ENCODE measurements at regions not wholly inside any gene's neighbourhood (a gene's known extent, or its start where the extent isn't known, plus 50 kb on each side); places are given as distances from the start of the nearest gene placed in this dataset.

DNA sequence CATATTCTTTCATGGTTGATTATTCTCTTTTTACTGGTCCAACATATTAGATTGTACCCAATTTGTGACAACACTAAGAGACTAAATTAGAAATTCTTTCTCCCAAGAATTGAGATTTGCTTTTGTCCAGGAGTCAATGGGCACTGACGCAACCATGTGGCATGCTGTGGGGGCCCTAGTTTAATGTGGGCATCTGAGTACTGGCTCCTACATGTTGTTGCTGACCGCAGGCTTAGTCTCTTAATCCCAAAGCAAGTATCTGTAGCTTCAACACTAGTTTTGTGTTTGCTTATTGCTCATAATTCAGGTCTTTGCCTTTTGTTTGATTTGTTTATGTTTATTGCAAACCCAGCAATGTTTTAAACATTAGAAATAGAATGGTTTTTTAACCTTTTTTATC is 263.4 kb upstream of the NDST4 start:
- FAIRE-seq = no peak

DNA sequence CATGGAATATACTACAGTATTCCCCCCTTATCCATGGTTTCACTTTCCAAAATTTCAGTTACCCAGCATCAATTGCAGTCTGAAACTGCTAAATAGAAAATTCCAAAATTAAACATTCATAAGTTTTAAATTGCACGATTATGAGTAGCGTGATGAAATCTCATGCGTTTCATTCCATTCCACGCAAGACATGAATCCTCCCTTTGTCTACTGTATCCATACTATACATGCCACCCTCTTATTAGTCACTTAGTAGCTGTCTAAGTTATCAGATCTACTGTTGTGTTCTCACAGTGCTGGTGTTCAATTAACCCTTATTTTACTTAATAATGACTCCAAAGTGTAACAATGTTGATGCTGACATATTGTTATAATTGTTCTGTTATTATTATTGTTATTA is 261.2 kb upstream of the NDST4 start:
- FAIRE-seq = no peak

DNA sequence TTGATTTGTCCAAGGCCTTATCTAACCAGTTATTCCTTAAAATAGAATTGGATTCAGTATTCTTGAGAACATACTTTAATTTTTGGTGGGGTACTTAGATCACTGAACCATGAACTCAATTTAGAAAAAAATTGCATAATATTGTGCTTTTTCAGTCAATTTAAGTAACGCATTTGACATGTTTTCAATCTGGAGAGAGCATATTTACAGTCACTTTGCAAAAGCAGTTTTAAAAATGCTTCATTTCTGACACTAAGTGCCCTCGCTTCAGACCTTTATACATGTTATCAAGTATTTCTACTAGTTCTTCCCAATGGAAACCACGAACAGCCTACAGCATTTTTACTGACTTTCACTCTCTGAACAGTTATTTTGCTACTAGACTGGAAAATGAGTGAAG is 257.1 kb upstream of the NDST4 start:
- no peak for FAIRE-seq

DNA sequence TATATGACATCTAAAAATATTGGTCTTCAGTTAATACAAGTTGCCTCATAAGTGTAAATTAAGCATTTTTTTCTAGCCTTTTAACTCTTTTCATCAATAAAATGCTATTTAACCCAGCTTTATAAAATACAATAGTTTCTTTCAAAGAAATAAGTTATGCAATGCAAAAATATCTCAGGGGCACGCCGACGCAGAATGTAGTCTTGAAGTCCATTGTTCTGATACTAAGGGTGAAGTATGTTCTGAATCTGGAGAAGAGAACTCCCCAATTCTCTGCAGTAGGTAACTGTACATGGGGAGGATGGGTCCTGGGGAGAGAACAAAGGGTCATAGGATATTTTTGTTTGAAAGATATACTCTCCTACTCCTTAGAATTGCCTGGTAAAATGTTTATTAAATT is 256.6 kb upstream of the NDST4 start:
- no peak for FAIRE-seq

DNA sequence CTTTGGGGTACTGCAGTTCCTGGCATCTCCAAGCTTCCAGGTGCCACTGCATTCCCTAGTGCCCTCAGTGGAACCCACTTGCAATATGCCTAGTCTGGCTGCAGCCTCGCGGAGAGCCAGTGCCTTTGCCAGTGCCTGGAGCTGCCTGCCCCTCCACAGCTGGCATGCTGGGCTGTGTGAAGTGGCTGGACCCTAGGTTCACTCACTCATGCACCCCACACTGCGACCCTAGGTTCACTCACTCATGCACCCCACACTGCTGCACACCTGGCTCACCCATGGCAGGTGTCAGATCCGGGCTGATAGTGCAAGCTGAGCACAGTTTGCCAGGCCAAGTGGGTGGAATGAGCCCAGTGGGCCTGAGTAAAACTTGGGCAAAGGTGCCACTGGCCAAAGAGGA is 253.0 kb upstream of the NDST4 start:
- FAIRE-seq = no peak

DNA sequence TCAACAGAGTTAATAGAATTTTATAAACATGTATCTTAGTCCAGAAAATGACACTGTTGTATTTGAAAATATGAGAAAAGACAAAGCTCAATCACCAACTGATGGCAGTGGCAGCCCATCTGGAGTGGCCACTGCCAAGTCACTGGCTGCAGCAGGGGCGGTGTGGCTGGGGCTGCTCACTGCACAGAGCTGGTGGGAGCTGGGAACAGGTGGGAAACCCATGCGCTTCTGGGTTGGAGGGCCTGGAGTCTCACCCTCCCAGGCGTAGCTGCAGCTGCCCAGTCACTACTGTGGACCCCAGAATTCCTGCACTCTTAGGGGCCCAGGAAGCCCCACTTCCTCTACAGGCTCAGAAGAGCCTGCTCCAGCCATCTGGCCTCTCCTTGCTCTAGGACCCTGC is 251.8 kb upstream of the NDST4 start:
- no peak for FAIRE-seq

DNA sequence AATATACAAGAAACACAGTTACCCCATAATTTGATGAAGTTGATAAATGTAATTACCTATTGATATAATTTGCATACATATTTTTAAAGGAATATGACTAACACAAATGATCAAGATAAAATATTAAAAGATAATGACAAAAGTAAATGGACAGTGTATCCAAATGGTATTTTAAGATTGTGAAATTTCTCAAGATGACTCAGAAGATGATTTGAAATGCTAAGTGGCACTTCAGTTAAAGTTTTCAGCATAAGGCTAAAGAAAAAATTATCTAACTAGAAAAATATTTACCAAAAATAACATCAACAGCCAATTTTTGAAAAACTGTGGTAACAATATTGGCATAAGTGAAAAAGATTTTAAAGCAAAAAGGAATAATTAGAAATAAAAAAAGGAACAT is 248.4 kb upstream of the NDST4 start:
- peak; percentile 9 for FAIRE-seq

DNA sequence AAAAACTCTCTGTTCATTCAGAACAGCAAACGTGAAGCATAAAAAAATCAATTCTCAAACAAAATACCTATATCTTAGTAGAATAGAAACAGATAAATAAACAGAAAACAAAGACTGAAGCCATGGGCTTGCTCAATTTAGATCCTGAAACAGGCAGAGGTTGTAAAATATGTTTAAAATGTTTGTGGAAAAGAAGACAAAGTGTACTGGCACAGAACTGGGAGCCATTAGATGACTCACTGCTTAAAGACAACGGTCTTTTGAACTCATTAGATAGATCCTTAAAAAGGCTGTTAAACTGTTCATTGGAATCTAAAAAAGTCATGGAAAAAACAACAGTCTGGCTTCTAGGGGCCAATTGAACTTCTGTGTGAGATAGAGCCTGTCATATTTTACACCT is 247.0 kb upstream of the NDST4 start:
- FAIRE-seq = no peak

DNA sequence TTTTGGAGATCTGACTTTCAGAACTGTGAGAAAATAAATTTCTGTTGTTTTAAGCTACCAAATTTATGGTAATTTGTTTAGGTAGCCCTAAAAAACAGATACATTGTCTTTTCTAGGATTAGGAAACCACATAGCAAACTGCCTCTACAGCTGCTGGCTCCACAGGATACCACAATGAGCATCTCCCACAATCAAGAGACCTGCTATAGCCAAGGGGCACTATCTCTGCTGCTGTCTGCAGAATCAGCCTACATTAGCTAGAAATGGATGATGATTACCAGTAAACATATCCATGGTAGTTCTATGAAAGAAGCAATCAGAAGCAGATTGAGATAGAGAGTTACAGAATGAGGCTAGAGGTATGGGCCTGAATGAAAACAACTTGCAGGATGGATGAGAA is 244.4 kb upstream of the NDST4 start:
- FAIRE-seq = no peak

DNA sequence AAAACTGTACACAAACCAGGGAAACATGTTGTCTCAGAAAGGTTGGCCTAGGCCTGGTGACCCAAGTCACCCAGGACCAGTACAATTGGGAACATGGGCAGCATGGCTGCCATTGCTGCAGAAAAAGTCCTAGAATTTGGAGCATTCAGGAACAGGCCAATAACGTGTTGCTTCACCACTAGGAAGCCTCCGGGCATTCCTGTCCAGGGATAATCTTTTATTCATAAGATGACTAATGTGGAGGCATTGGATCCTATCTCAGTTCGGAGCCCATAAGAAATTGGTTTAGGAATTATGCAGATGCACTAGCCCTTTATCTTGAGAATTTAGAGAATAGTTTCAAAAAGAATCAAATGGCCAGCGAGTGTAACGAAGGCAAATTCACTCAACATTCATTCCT is 242.8 kb upstream of the NDST4 start:
- FAIRE-seq = no peak

DNA sequence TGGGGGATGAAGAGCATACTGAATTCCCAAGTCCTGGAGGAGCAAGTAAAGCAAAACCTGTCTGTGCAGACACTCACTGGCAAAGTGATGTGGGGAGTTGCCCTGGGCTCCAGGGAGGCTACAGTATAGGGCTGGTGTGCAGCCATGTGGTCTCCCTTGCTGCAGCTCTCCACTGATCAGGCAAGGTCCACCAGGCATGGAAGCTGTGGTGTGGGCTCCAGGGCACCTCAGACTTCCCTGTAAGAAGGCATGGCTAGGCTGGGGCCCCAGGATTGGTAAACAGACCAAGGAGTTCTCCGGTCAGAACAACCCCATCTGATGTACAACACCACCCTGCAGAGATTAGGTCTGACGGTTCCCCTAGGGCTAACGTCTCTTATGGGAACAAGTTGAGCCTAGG is 241.9 kb upstream of the NDST4 start:
- no peak for FAIRE-seq

DNA sequence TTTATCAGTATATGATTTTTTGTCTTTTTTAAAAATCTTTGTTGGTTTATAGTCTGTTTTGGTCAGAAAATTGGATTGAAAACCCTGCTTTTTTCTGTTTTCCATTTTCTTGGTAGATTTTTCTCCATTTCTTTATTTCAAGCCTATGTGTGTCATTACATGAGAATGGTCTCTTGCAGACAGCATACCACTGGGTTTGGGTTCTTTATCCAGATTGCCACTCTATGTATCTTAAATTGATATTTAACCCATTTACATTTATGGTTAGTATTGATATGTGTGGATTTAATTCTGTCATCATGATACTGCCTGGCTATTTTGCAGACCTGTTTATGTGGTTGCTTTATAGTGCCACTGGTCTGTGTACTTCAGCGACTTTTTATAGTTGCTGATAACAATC is 239.9 kb upstream of the NDST4 start:
- FAIRE-seq = no peak

DNA sequence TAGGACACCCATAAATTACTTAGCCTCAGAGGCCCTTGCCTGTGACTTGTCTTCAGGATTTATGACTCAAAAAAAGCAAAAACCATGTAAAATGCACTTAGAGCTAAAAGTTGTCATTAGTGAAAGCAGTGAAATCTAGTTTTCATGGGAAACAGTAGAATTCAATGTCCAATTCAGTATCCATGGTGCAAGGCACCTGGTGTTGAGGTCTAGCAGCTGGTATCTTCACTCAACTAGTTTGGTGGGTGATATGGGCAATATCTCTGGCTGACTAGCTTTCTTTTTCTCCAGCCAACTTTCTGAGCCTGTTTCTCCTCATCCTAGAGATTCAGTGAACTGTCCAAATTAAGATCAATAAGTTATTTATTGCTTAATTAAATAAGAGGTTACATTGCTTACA is 229.8 kb upstream of the NDST4 start:
- FAIRE-seq = no peak

DNA sequence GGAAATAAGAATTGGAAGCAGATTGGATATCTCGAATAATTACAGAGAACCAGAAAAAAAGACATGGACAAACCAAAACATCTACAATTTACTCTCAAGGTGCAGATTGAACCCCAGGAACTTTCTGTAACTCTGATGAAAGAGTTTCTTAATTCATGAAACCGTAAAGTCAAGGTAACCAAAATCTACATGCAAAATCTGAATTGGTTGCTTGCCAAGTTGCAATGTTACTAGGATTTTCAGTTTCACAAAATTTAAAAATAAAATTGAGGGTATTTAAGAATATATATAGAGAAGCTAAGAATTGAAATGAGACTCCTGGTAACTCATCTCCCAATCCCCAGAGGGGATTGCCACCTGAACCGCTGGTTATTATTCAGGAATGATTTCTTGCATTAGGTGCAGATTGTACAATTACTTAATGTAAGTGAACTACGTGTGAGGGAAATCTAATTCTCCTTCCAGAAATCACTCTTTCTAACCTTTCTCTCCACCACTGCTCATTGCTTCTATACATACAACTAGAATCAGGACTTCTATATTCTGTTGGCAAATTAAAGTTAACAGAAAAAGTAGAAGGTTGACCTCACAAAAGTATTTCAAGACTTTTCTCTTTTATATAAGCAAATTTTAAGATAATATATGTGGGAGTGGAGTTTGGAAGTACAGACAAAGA is 221.5 kb upstream of the NDST4 start:
- FAIRE-seq = no peak

DNA sequence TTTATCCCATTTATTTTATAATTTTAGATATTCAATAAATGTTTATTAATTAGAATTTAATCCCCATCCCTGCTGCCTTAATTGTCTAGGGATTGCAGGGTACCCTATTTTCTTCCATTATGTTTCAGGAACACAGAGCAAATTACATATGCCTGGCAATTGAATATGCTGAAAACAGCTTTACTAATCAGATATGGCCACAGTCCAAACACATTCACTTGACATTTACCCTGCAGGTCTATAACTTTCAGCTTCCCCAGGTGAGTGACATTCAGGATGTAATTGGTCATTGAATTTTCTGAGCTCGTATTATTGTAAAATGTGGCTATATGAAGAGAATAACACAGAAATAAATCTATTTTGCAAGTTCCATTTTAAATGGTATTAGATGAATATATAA is 218.7 kb upstream of the NDST4 start:
- no peak for FAIRE-seq

DNA sequence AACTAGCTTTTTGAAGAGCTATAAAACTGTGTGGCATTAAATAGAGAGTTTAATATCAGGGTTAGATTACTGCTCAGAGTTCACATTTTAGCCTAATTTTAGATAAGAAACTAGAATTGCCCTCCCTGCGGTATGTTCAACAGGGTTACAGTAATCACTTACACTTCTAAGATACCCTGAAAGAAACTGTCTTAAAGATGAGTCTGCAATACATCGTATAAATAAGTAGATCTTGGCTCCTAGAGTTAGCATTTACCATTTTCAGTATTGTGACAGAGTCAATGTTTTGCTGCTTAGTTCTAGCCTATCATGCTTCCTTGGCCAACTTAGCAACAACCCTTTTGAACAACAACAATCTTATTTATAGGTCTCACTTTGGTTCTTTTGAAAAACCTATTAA is 217.8 kb upstream of the NDST4 start:
- no peak for FAIRE-seq

DNA sequence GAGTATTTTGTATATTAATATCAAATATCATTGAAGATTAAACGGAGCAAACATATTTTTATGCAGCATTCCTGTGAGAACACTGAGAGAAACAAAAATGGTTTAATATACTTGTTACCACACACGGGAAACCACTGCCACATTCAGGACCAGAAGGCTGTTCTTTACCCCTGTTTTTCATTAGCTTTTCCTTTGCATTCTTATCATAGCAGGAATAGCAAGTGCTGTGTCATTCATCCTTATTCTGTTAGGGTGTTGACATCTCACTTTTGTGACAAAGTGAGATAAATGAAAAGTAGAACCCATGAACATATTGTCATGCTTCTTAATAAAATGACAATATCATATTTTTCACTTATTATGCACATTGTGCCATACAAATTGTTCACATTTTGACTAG is 212.4 kb upstream of the NDST4 start:
- no peak for FAIRE-seq

DNA sequence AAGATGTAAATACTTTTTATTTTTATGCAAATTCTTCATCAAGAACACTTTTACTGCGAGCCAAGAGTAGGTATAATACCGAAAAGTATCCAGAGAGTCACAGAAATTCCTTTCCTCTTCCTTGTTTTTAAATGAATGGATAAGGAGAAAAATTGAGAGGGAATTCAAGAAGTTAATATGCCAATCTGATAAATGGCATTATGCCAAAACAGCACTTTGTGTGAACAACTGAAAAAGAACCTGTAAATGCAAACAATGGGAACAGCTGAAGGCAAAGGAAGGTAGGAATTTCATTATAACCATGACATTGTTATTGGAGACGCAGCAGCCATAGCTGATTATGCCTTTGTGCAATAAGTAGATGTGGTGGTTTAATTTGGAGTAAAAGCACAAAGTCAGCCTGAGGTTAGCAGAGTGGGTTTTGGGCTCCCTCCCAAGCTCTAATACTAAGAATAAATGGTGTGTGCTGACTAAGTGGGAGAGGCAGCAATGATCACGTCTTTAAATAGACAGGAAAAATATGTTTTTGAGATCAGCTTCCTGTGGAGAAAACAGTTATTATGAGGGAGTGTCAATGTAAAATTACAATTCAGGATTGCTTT is 209.8 kb upstream of the NDST4 start:
- no peak for FAIRE-seq

DNA sequence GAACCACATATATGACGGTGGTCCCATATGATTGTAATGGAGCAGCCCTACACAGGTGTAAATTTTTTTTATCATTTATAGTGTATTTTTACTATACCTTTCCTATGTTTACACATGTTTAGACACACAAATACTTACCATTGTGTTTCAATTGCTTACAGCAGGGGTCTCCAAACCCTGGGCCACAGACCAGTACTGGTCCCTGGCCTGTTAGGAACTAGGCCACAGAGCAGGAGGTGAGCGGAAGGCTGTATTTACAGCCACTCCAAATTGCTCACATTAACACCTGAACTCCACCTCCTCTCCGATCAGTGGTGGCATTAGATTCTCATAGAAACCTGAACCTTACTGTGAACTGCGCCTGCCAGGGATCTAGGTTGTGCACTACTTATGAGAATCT is 201.8 kb upstream of the NDST4 start:
- no peak for FAIRE-seq

DNA sequence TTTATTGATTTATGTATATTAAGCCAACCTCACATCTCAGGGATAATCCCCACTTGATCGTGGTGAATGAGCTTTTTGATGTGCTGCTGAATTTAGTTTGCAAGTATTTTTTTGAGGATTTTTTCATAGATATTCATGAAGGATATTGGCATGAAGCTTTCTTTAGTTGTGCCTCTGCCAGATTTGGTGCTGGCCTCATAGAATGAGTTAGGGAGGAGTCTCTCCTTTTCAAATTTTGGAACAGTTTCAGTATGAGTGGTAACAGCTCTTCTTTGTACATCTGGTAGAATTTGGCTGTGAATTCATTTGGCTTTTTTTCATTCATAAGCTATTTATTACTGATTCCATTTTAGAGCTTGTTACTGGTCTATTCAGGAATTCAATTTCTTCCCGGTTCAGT is 197.2 kb upstream of the NDST4 start:
- FAIRE-seq = no peak

DNA sequence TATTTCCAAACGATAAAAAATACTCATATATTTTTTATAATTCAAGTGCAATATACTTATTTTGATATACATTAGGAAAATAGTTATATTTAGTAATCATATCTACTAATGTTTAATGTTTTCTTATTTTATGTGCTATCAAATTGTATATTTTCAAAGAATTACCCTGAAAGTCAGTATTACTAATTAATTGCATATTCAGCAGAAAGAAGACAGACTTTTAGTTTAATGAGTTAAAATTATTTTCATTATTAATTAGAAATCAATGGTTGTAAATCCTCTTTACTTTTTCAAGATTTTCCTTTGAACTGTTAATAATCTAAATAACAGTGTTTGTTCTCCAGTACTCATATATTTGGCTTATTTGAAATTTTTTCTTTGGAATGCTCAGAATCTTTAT is 181.3 kb upstream of the NDST4 start:
- FAIRE-seq = no peak

DNA sequence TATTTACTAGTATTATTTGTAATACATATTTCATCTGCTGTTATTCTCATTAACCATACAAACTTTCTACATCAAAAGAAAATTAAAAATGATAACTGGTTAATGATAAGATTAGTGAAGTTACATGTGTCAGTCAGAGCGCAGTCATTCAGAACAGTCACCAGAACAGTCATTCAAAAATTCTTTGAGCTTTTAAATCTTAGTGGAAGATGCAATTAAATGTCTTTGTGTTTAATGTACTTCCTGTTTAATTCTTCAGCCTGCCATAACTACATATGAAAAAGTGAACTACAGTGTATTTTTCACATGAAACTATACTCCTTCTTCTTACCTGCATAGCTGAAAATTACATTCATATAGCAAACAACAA is 179.7 kb upstream of the NDST4 start:
- no peak for FAIRE-seq

DNA sequence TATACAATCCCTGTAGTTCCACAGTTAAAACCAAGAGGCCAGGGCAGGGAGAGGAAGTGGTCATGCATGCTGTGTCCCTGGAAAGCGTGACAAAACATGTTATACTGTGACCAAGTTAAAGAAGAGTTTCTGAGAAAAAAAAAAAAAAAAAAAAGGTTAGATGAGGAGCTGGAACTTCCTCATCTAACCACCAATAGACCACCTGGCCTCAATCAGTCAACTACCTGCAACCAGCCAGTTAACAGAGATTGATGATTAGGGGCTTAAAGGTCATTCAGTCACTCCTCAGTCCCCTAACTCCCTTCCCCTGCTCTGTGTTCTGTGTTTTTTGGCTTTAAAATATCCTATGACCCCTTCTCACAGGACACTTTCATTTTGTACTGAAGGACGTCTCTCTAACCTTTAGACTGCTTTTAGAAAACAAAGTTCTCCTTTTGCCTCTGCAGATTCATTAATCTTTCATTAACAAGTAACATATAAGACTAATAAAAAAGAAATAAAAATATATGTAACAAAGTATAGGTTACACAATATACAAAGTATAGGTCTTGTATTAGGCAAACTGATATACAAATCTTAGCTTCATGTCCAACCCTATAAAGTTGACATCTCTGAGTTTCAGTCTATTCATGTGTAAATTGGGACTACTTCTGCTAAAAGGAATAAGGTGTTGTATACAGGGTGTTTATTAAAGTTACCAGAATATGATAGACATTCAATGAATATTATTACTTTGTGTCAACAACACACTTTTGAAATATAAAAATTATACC is 179.1 kb upstream of the NDST4 start:
- no peak for FAIRE-seq

DNA sequence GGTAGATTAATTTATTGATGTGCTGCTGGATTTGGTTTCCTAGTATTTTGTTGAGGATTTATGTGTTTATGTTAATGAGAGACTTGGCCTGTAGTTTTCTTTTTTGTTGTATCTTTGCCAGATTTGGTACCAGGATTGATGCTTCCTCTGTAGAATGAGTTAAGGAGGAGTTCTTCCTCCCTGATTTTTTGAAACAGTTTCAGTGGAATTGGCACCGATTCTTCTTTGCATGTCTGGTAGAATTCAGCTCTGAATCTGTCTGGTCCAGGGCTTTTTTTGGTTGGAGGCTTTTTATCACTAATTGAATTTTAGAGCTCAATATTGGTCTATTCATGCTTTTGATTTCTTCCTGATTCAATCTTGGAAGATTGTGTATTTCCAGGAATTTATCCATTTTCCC is 174.0 kb upstream of the NDST4 start:
- no peak for FAIRE-seq

DNA sequence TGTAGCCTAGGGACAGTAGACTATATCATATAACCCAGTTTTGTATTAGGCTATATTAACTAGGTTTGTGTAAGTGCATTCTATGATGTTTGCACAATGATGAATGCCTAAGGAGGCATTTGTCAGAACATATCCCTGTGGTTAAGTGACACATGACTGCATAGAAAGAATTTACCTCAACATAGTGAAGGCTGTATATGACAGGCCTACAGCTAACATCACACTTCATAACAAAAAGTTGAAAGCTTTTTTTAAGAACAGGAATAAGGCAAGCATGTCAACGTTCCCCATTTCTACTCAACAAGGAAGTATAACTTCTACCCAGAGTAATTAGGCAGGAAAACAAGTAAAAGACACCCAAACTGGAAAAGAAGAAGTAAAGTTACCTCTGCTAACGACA is 165.9 kb upstream of the NDST4 start:
- no peak for FAIRE-seq

Data from islet of Langerhans (tissue), 1 donor.